ENCODE measurements at regions not wholly inside any gene's neighbourhood (a gene's known extent, or its start where the extent isn't known, plus 50 kb on each side); places are given as distances from the start of the nearest gene placed in this dataset.

DNA sequence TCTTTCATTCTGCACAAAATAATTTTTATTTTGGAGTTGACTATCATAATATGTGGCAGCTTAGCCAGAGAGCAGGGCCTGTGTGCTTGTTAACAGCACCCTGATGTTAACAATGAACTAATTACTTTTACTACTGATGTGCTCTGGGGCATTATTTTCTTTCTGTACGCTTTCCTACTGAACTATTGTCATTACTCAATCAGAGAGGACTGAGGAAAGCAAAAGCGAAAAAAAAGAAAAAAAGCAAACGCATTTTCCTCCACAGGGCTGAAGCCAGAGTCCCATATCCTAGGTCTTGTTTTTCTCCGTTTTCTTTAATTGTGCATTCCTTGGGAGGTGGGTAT lies 221.2 kb downstream of the TTLL7 start:
- no peak for TF ChIP-seq EP300 (IDR thresholded peaks at IDR 0.05; ENCODE audit: borderline replicate concordance)
- TF ChIP-seq YY1 (IDR thresholded peaks at IDR 0.05; ENCODE audit: low read depth): no peak
- TF ChIP-seq ZBTB7A (IDR thresholded peaks at IDR 0.05; ENCODE audit: low read depth): no peak
- TF ChIP-seq CEBPB (IDR thresholded peaks at IDR 0.05): no peak
- no peak for TF ChIP-seq RAD21 (IDR thresholded peaks at IDR 0.05; ENCODE audit: low read depth)
- TF ChIP-seq, protein P1, sequence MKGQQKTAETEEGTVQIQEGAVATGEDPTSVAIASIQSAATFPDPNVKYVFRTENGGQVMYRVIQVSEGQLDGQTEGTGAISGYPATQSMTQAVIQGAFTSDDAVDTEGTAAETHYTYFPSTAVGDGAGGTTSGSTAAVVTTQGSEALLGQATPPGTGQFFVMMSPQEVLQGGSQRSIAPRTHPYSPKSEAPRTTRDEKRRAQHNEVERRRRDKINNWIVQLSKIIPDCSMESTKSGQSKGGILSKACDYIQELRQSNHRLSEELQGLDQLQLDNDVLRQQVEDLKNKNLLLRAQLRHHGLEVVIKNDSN (IDR thresholded peaks at IDR 0.05): no peak

DNA sequence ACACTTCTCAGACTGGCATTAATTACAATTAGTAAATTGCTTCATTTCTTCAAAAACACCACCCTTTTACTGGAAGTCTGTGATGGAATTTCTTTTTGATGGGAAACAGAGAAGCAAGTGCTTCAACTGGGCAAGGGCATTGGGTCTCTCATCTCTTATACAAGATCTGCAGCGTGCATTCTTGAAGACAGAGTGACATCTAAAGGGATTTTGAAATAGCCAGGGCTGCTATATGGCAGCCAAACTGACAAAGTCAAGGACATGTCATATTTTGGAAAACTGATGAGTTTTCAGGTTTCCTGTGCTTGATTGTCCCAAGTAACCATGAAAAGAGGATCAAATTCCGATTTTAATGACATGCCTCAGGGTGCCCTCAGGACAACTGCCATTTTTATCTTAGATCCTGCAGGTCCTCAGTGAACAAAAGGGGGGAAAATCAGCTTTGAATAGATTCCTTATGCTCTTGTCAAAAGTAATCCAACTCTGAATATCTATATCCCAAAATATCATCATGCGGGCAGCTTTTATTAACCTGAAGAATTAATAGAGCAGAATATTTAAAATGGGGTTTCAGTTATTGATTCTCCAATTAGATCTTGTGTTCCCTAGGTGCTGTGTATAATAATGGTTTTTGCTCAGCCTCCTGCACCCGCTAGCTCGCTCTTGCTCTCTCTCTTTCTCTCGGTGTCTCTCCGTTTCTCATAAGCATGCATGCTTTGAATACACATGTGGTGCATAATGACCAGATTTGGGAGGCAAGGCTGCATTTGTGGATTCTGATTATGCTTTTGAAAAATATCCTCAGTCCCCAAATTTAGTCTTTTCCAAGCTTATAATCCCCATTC lies 221.8 kb downstream of the TTLL7 start:
- TF ChIP-seq, protein P1 (IDR thresholded peaks at IDR 0.05): no peak
- TF ChIP-seq, protein P2, sequence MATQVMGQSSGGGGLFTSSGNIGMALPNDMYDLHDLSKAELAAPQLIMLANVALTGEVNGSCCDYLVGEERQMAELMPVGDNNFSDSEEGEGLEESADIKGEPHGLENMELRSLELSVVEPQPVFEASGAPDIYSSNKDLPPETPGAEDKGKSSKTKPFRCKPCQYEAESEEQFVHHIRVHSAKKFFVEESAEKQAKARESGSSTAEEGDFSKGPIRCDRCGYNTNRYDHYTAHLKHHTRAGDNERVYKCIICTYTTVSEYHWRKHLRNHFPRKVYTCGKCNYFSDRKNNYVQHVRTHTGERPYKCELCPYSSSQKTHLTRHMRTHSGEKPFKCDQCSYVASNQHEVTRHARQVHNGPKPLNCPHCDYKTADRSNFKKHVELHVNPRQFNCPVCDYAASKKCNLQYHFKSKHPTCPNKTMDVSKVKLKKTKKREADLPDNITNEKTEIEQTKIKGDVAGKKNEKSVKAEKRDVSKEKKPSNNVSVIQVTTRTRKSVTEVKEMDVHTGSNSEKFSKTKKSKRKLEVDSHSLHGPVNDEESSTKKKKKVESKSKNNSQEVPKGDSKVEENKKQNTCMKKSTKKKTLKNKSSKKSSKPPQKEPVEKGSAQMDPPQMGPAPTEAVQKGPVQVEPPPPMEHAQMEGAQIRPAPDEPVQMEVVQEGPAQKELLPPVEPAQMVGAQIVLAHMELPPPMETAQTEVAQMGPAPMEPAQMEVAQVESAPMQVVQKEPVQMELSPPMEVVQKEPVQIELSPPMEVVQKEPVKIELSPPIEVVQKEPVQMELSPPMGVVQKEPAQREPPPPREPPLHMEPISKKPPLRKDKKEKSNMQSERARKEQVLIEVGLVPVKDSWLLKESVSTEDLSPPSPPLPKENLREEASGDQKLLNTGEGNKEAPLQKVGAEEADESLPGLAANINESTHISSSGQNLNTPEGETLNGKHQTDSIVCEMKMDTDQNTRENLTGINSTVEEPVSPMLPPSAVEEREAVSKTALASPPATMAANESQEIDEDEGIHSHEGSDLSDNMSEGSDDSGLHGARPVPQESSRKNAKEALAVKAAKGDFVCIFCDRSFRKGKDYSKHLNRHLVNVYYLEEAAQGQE (IDR thresholded peaks at IDR 0.05; ENCODE audit: low read depth): no peak

DNA sequence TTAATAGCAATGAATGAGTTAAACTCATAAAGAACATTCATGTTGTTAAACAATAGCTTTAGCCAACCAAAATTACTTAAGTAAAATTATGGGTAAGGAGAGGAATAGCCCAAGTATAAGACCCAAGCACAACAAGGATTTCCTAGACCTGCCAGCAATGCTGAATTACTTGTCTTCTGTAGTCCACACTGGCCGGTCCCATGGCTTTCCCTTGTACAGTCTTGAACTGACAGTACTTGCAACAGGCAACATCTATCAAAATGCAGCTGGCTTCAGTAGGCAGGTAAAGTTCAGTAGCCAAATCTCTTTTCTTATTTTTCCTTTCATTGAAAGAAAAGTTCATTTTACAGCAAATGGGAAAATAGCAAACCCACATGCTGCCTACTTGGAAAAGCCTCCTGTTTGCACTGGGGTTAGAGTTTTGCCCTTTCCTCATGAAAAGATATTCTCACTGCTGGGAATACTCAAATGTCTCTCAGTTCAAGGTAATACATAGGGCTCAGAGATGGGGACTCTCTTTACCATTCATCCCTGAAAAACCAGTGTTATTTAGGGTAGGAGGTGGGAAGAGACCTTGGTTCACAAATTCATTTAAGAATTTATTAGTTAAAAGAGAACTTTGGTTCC lies 222.8 kb downstream of the TTLL7 start:
- TF ChIP-seq EGR1 (IDR thresholded peaks at IDR 0.05) (no peak), NFIC (IDR thresholded peaks at IDR 0.05) (no peak), TAF1 (IDR thresholded peaks at IDR 0.05; ENCODE audit: low read depth) (no peak), YY1 (IDR thresholded peaks at IDR 0.05; ENCODE audit: low read depth) (no peak), TEAD4 (IDR thresholded peaks at IDR 0.05) (no peak), RAD21 (IDR thresholded peaks at IDR 0.05; ENCODE audit: low read depth) (no peak), CREB1 (IDR thresholded peaks at IDR 0.05; ENCODE audit: low read depth) (no peak), ZBTB7A (IDR thresholded peaks at IDR 0.05; ENCODE audit: low read depth) (no peak), EP300 (IDR thresholded peaks at IDR 0.05; ENCODE audit: borderline replicate concordance) (no peak), FOXM1 (IDR thresholded peaks at IDR 0.05; ENCODE audit: borderline replicate concordance, low read depth) (no peak), TCF12 (IDR thresholded peaks at IDR 0.05; ENCODE audit: low read depth) (no peak)
- TF ChIP-seq, protein P1 (IDR thresholded peaks at IDR 0.05): no peak
- TF ChIP-seq, protein P3, sequence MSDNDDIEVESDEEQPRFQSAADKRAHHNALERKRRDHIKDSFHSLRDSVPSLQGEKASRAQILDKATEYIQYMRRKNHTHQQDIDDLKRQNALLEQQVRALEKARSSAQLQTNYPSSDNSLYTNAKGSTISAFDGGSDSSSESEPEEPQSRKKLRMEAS (IDR thresholded peaks at IDR 0.05): no peak
- TF ChIP-seq, protein P2 (IDR thresholded peaks at IDR 0.05; ENCODE audit: low read depth): no peak

DNA sequence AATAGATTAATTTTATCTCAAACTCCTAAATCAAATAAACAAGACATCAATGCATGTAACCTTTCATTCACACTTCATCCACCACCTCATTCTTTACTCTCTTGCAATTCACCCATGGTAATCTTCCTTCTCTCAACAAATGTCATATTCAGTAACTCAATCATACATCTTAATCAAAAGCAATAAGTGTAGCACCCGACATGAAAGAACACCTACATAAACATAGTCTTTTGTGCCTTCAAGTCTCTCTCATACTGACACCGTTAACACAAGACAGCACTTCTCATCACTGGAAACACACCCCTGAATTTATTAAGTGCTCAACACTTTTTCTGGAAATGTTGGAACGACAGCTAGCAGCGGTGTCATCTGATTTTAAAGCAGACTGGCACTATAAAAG lies 225.9 kb downstream of the TTLL7 start:
- TF ChIP-seq EGR1 (IDR thresholded peaks at IDR 0.05): no peak
- no peak for TF ChIP-seq TCF12 (IDR thresholded peaks at IDR 0.05; ENCODE audit: low read depth)
- no peak for TF ChIP-seq NFIC (IDR thresholded peaks at IDR 0.05)
- TF ChIP-seq, protein P1 (IDR thresholded peaks at IDR 0.05): no peak
- no peak for TF ChIP-seq TAF1 (IDR thresholded peaks at IDR 0.05; ENCODE audit: low read depth)

DNA sequence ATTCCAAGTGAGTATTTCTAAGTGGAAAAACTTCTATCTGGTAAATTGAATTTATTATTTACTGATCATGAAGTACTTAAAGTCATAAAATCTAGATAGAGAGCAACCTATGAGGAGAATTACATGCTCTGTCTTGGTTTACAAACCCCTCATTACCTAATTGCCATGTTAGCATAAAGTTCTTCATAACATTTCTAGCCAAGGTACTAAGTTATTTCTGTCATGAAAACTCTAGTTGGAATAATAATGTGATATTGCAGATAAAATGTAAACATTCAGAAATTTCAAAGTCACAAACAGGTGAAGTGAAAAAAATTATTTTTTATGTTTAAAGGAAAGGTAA lies 228.6 kb downstream of the TTLL7 start:
- TF ChIP-seq TAF1 (IDR thresholded peaks at IDR 0.05; ENCODE audit: low read depth): no peak
- no peak for TF ChIP-seq CEBPB (IDR thresholded peaks at IDR 0.05)
- TF ChIP-seq, protein P2 (IDR thresholded peaks at IDR 0.05; ENCODE audit: low read depth): no peak
- no peak for TF ChIP-seq TEAD4 (IDR thresholded peaks at IDR 0.05)
- no peak for TF ChIP-seq TCF12 (IDR thresholded peaks at IDR 0.05; ENCODE audit: low read depth)
- no peak for TF ChIP-seq CREB1 (IDR thresholded peaks at IDR 0.05; ENCODE audit: low read depth)
- no peak for TF ChIP-seq NFIC (IDR thresholded peaks at IDR 0.05)
- TF ChIP-seq, protein P1 (IDR thresholded peaks at IDR 0.05): no peak
- no peak for TF ChIP-seq ZBTB7A (IDR thresholded peaks at IDR 0.05; ENCODE audit: low read depth)
- TF ChIP-seq EGR1 (IDR thresholded peaks at IDR 0.05): no peak
- TF ChIP-seq RAD21 (IDR thresholded peaks at IDR 0.05; ENCODE audit: low read depth): no peak

All from Ishikawa (cell line).